Omental fat pad (tissue), 3 donors: ENCODE measurements at regions not wholly inside any gene's neighbourhood (a gene's known extent, or its start where the extent isn't known, plus 50 kb on each side); places are given as distances from the start of the nearest gene placed in this dataset.

ENCODE experiments used
- ATAC-seq: fragments of 150-250 bp; one replicate; pipeline ENCODE4 v1.9.1; 2016; ENCODE audit warnings: mild to moderate bottlenecking, moderate library complexity; ENCODE audit not compliant: low FRiP score
- DNase-seq: peaks from one replicate; pipeline ENCODE4 v3.0.0-alpha.2; 2019; ENCODE audit warnings: low spot score
- TF ChIP-seq, protein P1 (sequence below), 3 donors: fragments of 450-650 bp; IDR thresholded peaks; one replicate each; pipeline ENCODE4 v1.5.1; 2016 to 2017; ENCODE audit warnings: antibody characterized with exemption in 3 of 3, mild to moderate bottlenecking in 3 of 3, moderate library complexity in 2 of 3

DNA sequence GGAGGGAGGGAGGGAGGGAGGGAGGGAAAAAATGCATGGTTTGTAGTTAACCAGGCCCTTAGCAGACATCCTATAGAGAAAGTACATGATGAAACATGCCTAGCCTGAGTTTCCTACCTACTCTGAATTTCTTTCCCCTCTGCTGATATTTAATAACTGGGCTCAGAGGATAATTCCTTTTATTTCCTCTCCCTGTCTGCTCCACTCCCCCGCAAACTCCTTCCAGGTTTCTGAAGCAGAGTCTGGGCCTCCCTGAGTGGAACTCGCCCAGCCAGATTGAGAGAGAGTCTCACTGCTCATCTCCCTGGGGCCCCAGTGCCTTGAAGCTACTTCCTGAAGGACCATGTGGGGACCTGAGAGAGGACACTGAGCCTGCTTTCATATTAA, 111.9 kb upstream of the SLC44A3 start:
- TF ChIP-seq, protein P1, sequence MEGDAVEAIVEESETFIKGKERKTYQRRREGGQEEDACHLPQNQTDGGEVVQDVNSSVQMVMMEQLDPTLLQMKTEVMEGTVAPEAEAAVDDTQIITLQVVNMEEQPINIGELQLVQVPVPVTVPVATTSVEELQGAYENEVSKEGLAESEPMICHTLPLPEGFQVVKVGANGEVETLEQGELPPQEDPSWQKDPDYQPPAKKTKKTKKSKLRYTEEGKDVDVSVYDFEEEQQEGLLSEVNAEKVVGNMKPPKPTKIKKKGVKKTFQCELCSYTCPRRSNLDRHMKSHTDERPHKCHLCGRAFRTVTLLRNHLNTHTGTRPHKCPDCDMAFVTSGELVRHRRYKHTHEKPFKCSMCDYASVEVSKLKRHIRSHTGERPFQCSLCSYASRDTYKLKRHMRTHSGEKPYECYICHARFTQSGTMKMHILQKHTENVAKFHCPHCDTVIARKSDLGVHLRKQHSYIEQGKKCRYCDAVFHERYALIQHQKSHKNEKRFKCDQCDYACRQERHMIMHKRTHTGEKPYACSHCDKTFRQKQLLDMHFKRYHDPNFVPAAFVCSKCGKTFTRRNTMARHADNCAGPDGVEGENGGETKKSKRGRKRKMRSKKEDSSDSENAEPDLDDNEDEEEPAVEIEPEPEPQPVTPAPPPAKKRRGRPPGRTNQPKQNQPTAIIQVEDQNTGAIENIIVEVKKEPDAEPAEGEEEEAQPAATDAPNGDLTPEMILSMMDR (IDR thresholded peaks at IDR 0.05), result no peak
- ATAC-seq (peak; percentile 28), DNase-seq (no peak)

DNA sequence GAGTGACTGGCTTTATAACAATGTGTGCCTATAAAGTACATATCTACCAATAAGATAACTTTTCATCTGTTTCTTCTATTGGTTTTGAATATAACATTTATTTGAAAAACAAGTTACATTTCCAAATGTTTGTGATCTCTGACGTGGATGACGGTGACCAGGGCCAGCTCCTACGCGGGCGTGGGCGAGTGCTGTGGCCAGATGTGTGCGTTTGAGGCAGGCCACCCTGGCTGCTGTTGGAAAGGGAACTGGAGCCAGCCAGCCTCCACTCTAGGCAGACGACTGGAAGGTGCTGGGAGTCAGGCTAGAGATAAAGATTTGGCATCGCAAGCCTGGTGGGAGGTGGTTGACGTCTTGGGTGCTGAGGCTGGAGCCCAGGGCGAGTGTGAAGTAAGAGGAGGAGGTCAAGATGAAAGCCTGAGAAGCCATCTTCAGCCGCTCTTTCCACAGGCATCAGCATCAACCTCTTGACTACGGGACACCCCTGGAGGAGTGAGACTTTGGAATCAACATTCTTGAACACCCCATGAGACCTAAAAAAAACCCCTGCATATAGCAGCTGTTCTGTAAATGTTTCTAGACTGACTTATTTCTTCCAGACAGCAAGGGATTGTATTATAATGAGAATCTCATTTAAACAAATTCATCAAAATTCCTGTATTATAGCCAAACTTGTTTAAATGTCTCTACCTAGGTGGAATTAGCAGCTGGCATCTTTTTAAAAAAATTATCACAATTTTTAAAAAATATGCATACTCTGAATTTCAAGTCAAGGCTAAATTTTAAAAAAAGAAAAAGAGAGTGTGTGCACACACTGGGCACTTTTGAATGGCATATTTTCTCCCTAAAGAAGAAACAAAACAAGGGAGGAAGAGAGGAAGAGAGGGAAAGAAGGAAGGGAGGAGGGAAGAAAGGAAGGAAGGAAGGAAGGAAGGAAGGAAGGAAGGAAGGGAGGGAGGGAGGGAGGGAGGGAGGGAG, 112.5 kb upstream of the SLC44A3 start:
- DNase-seq (no peak), ATAC-seq (peak; percentile 34)
- TF ChIP-seq, protein P1 (IDR thresholded peaks at IDR 0.05), result no peak

GRCh38 chr1:94702442-94702815, 117.7 kb upstream of the SLC44A3 start:
- ATAC-seq, result no peak
- TF ChIP-seq, protein P1 (IDR thresholded peaks at IDR 0.05), result no peak
- no peak for DNase-seq

DNA sequence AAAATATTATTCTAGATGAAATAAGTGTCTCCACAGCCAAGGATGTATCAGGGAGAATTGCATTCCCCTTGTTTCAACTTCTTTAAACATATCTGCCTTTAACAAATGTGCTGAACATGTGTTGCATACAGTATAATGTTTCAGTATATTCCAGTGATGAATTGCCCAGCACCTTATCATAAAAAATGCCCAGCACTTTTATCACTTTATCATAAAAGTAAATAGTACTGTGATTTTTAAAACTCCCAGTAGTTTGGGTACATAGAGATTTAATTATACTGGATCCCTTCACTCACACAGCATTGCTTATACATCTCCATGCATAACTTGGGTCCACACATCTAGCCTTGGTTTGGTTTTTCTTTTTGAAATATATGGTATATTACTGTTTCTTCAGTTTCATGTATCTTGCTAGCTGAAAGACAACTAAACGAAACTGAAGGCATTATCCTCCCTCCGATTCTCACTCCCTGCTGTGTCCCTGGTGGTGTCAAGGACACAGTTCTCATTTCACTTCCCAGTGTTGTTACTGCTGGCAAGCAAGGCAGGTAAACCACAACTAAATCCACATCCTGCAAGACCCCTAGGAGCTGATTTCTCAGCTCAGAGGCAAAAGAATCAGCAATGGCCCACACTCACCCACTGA, 118.2 kb upstream of the SLC44A3 start:
- TF ChIP-seq, protein P1 (IDR thresholded peaks at IDR 0.05), result no peak
- no peak for ATAC-seq
- DNase-seq, result no peak

DNA sequence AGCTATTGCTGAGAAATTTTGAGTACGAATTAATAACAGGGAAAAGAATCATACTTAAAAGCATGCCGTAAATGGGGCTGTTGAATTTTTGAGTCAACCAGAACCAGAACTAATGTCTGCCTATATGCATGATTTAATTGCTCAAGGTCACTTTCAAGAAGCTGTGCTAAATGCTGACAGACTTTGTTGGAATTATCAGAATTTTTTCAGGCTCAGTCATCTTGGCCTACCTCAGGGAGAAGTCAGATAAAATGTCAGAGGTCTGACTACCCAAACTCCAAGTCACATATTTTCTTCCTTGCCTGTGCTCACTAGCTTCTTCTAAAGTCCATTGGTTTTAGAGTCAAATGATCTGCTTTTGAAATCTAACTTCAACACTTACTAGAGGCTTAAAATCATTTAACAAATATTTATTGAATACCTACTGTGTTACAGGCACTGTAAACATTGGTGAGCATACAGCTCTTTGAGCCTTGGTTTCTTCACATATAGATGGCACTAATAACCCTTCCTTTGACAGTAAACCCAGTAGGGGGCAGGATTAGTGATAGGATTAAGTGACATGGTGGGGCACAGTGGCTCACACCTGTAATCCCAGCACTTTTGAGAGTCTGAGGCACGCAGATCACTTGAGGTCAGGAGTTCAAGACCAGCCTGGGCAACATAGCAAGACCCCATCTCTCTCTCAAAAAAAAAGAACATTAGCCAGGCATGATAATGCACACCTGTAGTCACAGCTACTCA, 121.2 kb upstream of the SLC44A3 start:
- TF ChIP-seq, protein P1 (IDR thresholded peaks at IDR 0.05), result no peak
- ATAC-seq, result peak; percentile 83
- DNase-seq, result no peak

DNA sequence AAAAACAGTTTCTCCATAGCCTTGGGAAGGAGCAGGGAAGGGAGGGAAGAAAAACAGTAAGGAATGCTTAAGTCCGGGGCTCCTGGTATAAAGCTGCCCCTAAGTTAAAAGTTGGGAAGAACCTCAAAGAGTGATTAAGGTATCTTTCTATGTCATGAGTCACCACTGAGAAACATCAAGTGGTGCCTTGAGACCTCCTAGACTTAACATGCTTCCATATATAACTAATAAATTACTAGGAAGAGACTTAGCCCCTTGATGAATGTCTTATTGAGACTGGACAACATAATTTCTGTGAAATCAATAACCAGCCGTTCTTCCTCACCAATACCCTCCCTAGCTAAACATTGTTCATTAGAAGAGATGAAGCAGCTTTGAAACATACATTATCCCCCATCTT, 121.8 kb upstream of the SLC44A3 start:
- DNase-seq, result no peak
- ATAC-seq, result peak; percentile 51
- TF ChIP-seq, protein P1 (IDR thresholded peaks at IDR 0.05), result no peak
